Esophagus muscularis mucosa (tissue), 4 donors: ENCODE measurements at regions not wholly inside any gene's neighbourhood (a gene's known extent, or its start where the extent isn't known, plus 50 kb on each side); places are given as distances from the start of the nearest gene placed in this dataset.

Experiments used
- DNase-seq: peaks from one replicate; pipeline ENCODE4 v3.0.0-alpha.2; 2017; ENCODE audit errors: extremely low spot score
- H3K27ac ChIP-seq, 4 donors: fragments of 200-600 bp; sonication (generic); replicated peaks in 1 of 4; 1 replicate in 3 of 4; 2 replicates in 1 of 4; pipeline ENCODE4 v1.5.1; 2016 to 2019; ENCODE audit warnings: mild to moderate bottlenecking in 1 of 4
- H3K27me3 ChIP-seq, 4 donors: fragments of 200-600 bp; sonication (generic); one replicate each; pipeline versions ENCODE4 v1.5.1 to v1.6.0; 2016 to 2019
- H3K36me3 ChIP-seq, 4 donors: fragments of 200-600 bp; sonication (generic); one replicate each; pipeline ENCODE4 v1.5.1; 2016 to 2019
- H3K4me1 ChIP-seq, 4 donors: fragments of 200-600 bp; sonication (generic); one replicate each; pipeline ENCODE4 v1.5.1; 2016 to 2019
- H3K4me3 ChIP-seq, 4 donors: fragments of 200-600 bp; sonication (generic); 1 replicate in 2 of 4; 2 replicates in 2 of 4; pipeline ENCODE4 v1.5.1; 2016 to 2019; ENCODE audit warnings: mild to moderate bottlenecking in 4 of 4, moderate library complexity in 1 of 4
- H3K9me3 ChIP-seq, 4 donors: fragments of 200-600 bp; sonication (generic); 1 replicate in 3 of 4; 2 replicates in 1 of 4; pipeline ENCODE4 v1.5.1; 2016 to 2019
- CTCF ChIP-seq, 3 experiments: fragments of 200-600 bp in 2 of 3; fragments of 450-650 bp in 1 of 3; sonication (generic) in 2 of 3; IDR thresholded peaks; one replicate each; pipeline ENCODE4 v1.5.1; 2017 to 2019; ENCODE audit warnings: antibody characterized with exemption in 3 of 3, mild to moderate bottlenecking in 2 of 3, moderate library complexity in 1 of 3
- EP300 ChIP-seq: sonication (generic); formaldehyde crosslinking; IDR thresholded peaks from one replicate; pipeline ENCODE4 v1.6.1; 2017; ENCODE audit warnings: antibody characterized with exemption
- POLR2A ChIP-seq: fragments of 450-650 bp; IDR thresholded peaks from one replicate; pipeline ENCODE4 v1.6.1; 2017; ENCODE audit warnings: antibody characterized with exemption, moderate library complexity, mild to moderate bottlenecking, low read depth
- POLR2AphosphoS5 ChIP-seq, 2 donors: sonication (generic); formaldehyde crosslinking; IDR thresholded peaks; one replicate each; pipeline ENCODE4 v1.6.1; 2017; ENCODE audit warnings: antibody characterized with exemption in 2 of 2
- WGBS: methylation state at CpG from one replicate; pipeline ENCODE4 v1.1.5; 2018; 5-methylcytosine and 5-hydroxymethylcytosine counted together
- intact Hi-C: fragments of 100-400 bp; cut with DNase I; formaldehyde crosslinking; loops from one replicate; pipeline ENCODE4 v1.15.1; 2023

- DNase-seq, result no peak
- no peak for TF ChIP-seq POLR2A
- TF ChIP-seq CTCF (IDR thresholded peaks at IDR 0.05), result no peak
- no peak for TF ChIP-seq POLR2AphosphoS5 (IDR thresholded peaks at IDR 0.05)
- TF ChIP-seq EP300, result no peak
- intact Hi-C loops, result no loop called here
- H3K9me3 ChIP-seq, result no peaks in the 10 kb centered on the region
- H3K27me3 ChIP-seq, result peaks cover 0 to 22% (median 6%) of the 10 kb centered on the region in 4 donors
- H3K4me1 ChIP-seq, result peaks cover 3 to 20% (median 11%) of the 10 kb centered on the region in 4 donors
- no peak overlapping the region for H3K27ac ChIP-seq
- 46% methylated on average over 6 of the region's 6 CpGs for WGBS
- no peaks in the 10 kb centered on the region for H3K36me3 ChIP-seq
- no peak overlapping the region for H3K4me3 ChIP-seq
These were observed 89.7 kb downstream of the GEMIN8 start for GRCh38 chrX:13939741-13940597.

GRCh38 chrX:13938829-13939530, 90.7 kb downstream of the GEMIN8 start:
- Histone ChIP-seq H3K4me1 (peaks cover 3 to 20% (median 11%) of the 10 kb centered on the region in 4 donors), H3K9me3 (no peaks in the 10 kb centered on the region), H3K27ac (peak overlapping the region; percentile 47 to 57 (median 49)), H3K4me3 (peak overlapping the region; percentile 57 to 70 (median 60)), H3K27me3 (peaks cover 0 to 22% (median 6%) of the 10 kb centered on the region in 4 donors), H3K36me3 (no peaks in the 10 kb centered on the region)
- DNase-seq, result no peak
- TF ChIP-seq CTCF (IDR thresholded peaks at IDR 0.05) (no peak), POLR2AphosphoS5 (IDR thresholded peaks at IDR 0.05) (no peak), EP300 (no peak), POLR2A (no peak)
- 25% methylated on average over 24 of the region's 29 CpGs for WGBS
- intact Hi-C loops, result no loop called here

- no peaks in the 10 kb centered on the region for H3K36me3 ChIP-seq
- H3K9me3 ChIP-seq, result no peaks in the 10 kb centered on the region
- TF ChIP-seq CTCF (IDR thresholded peaks at IDR 0.05) (no peak), POLR2AphosphoS5 (IDR thresholded peaks at IDR 0.05) (no peak), POLR2A (no peak), EP300 (no peak)
- intact Hi-C loops, result no loop called here
- WGBS, result 4% methylated on average over 10 of the region's 91 CpGs
- peak overlapping the region; percentile 47 to 57 (median 49) for H3K27ac ChIP-seq
- peaks cover 0 to 22% (median 6%) of the 10 kb centered on the region in 4 donors for H3K27me3 ChIP-seq
- no peak for DNase-seq
- peak overlapping the region; percentile 57 to 70 (median 60) for H3K4me3 ChIP-seq
- H3K4me1 ChIP-seq, result peaks cover 3 to 20% (median 11%) of the 10 kb centered on the region in 4 donors
These were observed 91.5 kb downstream of the GEMIN8 start for GRCh38 chrX:13938051-13938828.

GRCh38 chrX:13937370-13938050, 92.2 kb downstream of the GEMIN8 start:
- WGBS, result 8% methylated on average over 24 of the region's 27 CpGs

More at GRCh38 chrX:13937370-13938050, 92.2 kb downstream of the GEMIN8 start:
- intact Hi-C loops, result no loop called here
- Histone ChIP-seq H3K27me3 (peaks cover 0 to 22% (median 6%) of the 10 kb centered on the region in 4 donors), H3K27ac (peak overlapping the region in 2 of 4 donors; percentile 48 to 50), H3K4me1 (peaks cover 3 to 20% (median 11%) of the 10 kb centered on the region in 4 donors), H3K9me3 (no peaks in the 10 kb centered on the region), H3K4me3 (peak overlapping the region; percentile 57 to 70 (median 60)), H3K36me3 (no peaks in the 10 kb centered on the region)
- DNase-seq, result no peak
- no peak for TF ChIP-seq POLR2AphosphoS5 (IDR thresholded peaks at IDR 0.05)
- no peak for TF ChIP-seq CTCF (IDR thresholded peaks at IDR 0.05)
- no peak for TF ChIP-seq EP300
- TF ChIP-seq POLR2A, result no peak
